Neural progenitor cell (in vitro differentiated cells): ENCODE measurements at regions not wholly inside any gene's neighbourhood (a gene's known extent, or its start where the extent isn't known, plus 50 kb on each side); places are given as distances from the start of the nearest gene placed in this dataset.

ENCODE experiments used
- EZH2 ChIP-seq: fragments of 200-600 bp; sonication (generic); IDR thresholded peaks from 2 replicates; pipeline ENCODE4 v1.6.1; 2017; ENCODE audit warnings: antibody characterized with exemption, mild to moderate bottlenecking, moderate library complexity
- EZH2phosphoT487 ChIP-seq: fragments of 200-600 bp; sonication (generic); IDR thresholded peaks from 2 replicates; pipeline ENCODE4 v1.6.1; 2017; ENCODE audit warnings: antibody characterized with exemption
- TF ChIP-seq, protein P1 (sequence below): fragments of 200-600 bp; sonication (generic); IDR thresholded peaks from 2 replicates; pipeline ENCODE4 v1.5.1; 2017; ENCODE audit warnings: antibody characterized with exemption, mild to moderate bottlenecking

GRCh38 chr1:88519156-88519555 lies 164.9 kb upstream of the PKN2 start:
- TF ChIP-seq, protein P1, sequence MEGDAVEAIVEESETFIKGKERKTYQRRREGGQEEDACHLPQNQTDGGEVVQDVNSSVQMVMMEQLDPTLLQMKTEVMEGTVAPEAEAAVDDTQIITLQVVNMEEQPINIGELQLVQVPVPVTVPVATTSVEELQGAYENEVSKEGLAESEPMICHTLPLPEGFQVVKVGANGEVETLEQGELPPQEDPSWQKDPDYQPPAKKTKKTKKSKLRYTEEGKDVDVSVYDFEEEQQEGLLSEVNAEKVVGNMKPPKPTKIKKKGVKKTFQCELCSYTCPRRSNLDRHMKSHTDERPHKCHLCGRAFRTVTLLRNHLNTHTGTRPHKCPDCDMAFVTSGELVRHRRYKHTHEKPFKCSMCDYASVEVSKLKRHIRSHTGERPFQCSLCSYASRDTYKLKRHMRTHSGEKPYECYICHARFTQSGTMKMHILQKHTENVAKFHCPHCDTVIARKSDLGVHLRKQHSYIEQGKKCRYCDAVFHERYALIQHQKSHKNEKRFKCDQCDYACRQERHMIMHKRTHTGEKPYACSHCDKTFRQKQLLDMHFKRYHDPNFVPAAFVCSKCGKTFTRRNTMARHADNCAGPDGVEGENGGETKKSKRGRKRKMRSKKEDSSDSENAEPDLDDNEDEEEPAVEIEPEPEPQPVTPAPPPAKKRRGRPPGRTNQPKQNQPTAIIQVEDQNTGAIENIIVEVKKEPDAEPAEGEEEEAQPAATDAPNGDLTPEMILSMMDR, result no peak
- TF ChIP-seq EZH2phosphoT487 (no peak), EZH2 (no peak)
